ENCODE measurements at regions not wholly inside any gene's neighbourhood (a gene's known extent, or its start where the extent isn't known, plus 50 kb on each side); places are given as distances from the start of the nearest gene placed in this dataset.
"Not testable (repeated sequence)": the region's sequence is repeated elsewhere in the genome, so short reads cannot be mapped to it uniquely, and the experiment has no call there.

GRCh38 chr3:127412578-127413317, 124.9 kb upstream of the PRR20G start:
- DNase-seq = peak; percentile 61

GRCh38 chr3:127411875-127412274, 124.0 kb upstream of the PRR20G start:
- not testable (repeated sequence) for DNase-seq

GRCh38 chr3:127411083-127411727, 123.4 kb upstream of the PRR20G start:
- no peak for DNase-seq

GRCh38 chr3:127410678-127411077, 122.8 kb upstream of the PRR20G start:
- no peak for DNase-seq

- no peak for DNase-seq
These were observed 122.3 kb upstream of the PRR20G start for GRCh38 chr3:127410137-127410488.

- no peak for DNase-seq
These were observed 121.7 kb upstream of the PRR20G start for GRCh38 chr3:127409421-127410136.

GRCh38 chr3:127408684-127409420, 121.0 kb upstream of the PRR20G start:
- DNase-seq = no peak

GRCh38 chr3:127408022-127408683, 120.3 kb upstream of the PRR20G start:
- DNase-seq = no peak

GRCh38 chr3:127407026-127407939, 119.4 kb upstream of the PRR20G start:
- no peak for DNase-seq

- no peak for DNase-seq
These were observed 118.6 kb upstream of the PRR20G start for GRCh38 chr3:127406309-127407025.

- DNase-seq = no peak
These were observed 117.9 kb upstream of the PRR20G start for GRCh38 chr3:127405791-127406190.

GRCh38 chr3:127405010-127405598, 117.3 kb upstream of the PRR20G start:
- no peak for DNase-seq

- no peak for DNase-seq
These were observed 116.6 kb upstream of the PRR20G start for GRCh38 chr3:127404221-127405009.

- no peak for DNase-seq
These were observed 115.9 kb upstream of the PRR20G start for GRCh38 chr3:127403795-127404194.

GRCh38 chr3:127399154-127399553, 111.3 kb upstream of the PRR20G start:
- DNase-seq = no peak

- no peak for DNase-seq
These were observed 108.6 kb upstream of the PRR20G start for GRCh38 chr3:127396473-127396872.

GRCh38 chr3:127395663-127396355, 108.0 kb upstream of the PRR20G start:
- DNase-seq = no peak

GRCh38 chr3:127394984-127395662, 107.3 kb upstream of the PRR20G start:
- DNase-seq = no peak

Data from inflammatory macrophage treated with lipopolysaccharide for 4 hours (primary cell).